SK-N-SH (cell line): ENCODE measurements at regions not wholly inside any gene's neighbourhood (a gene's known extent, or its start where the extent isn't known, plus 50 kb on each side); places are given as distances from the start of the nearest gene placed in this dataset.

ENCODE experiments used
- CTCF ChIA-PET: fragments of 300-600, 350-600 bp; formaldehyde crosslinking; extraction: SDS; loops from one replicate; lab custom pipeline; 2021; lab: Yijun Ruan, JAX
- POLR2A ChIA-PET: fragments of 350-600 bp; sonication (Branson Sonifier 250); formaldehyde crosslinking; extraction: SDS; loops from one replicate; lab custom pipeline; 2020; ENCODE audit warnings: antibody characterized with exemption, inconsistent platforms; lab: Yijun Ruan, JAX
- DNase-seq: peaks from one replicate; pipeline ENCODE4 v3.0.0; 2012
- H2AFZ ChIP-seq: fragments of 200-600 bp; sonication (generic); 2 replicates; pipeline ENCODE4 v1.8.1; 2016; ENCODE audit warnings: antibody characterized with exemption, mild to moderate bottlenecking, low read depth
- H3F3A ChIP-seq: fragments of 200-600 bp; sonication (generic); replicated peaks from 2 replicates; pipeline ENCODE3; 2016; ENCODE audit warnings: antibody characterized with exemption, mild to moderate bottlenecking; ENCODE audit not compliant: insufficient read depth
- H3K27ac ChIP-seq, 2 experiments: fragments of 200-500 bp in 1 of 2; fragments of 200-600 bp in 1 of 2; sonication (Bioruptor generic) in 1 of 2; sonication (generic), shearing (Covaris generic) in 1 of 2; 2 replicates each; pipeline versions ENCODE4 v1.5.1 to v1.6.1; 2014 to 2016; ENCODE audit warnings: low read depth in 2 of 2, inconsistent platforms in 1 of 2, low read length in 1 of 2, mild to moderate bottlenecking in 1 of 2, mixed read lengths in 1 of 2
- H3K27me3 ChIP-seq: fragments of 200-600 bp; sonication (generic), shearing (Covaris generic); 2 replicates; pipeline ENCODE4 v1.6.1; 2016; ENCODE audit warnings: mixed run types; ENCODE audit not compliant: insufficient read depth
- H3K36me3 ChIP-seq, 2 experiments: fragments of 200-500 bp in 1 of 2; fragments of 200-600 bp in 1 of 2; sonication (Bioruptor generic) in 1 of 2; sonication (generic) in 1 of 2; replicated peaks in 1 of 2; 2 replicates each; pipeline versions ENCODE3 to v1.5.1; 2014 to 2016; ENCODE audit warnings: low read length in 1 of 2, mild to moderate bottlenecking in 1 of 2; ENCODE audit not compliant: insufficient read depth in 2 of 2, control insufficient read depth in 1 of 2
- H3K4me1 ChIP-seq, 2 experiments: fragments of 200-500 bp in 1 of 2; fragments of 200-600 bp in 1 of 2; sonication (Bioruptor generic) in 1 of 2; sonication (generic), shearing (Covaris generic) in 1 of 2; 2 replicates each; pipeline versions ENCODE4 v1.5.1 to v1.6.1; 2014 to 2016; ENCODE audit warnings: low read depth in 1 of 2, low read length in 1 of 2, mixed run types in 1 of 2; ENCODE audit not compliant: insufficient read depth in 2 of 2, control insufficient read depth in 1 of 2
- H3K4me2 ChIP-seq: fragments of 200-600 bp; sonication (generic), shearing (Covaris generic); 2 replicates; pipeline ENCODE4 v1.6.1; 2017; ENCODE audit warnings: mixed run types
- H3K4me3 ChIP-seq, 2 experiments: fragments of 200-500 bp in 1 of 2; fragments of 200-600 bp in 1 of 2; sonication (Bioruptor generic) in 1 of 2; sonication (generic), shearing (Covaris generic) in 1 of 2; 2 replicates each; pipeline versions ENCODE4 v1.5.1 to v1.8.1; 2014 to 2016; ENCODE audit warnings: low read depth in 2 of 2, inconsistent platforms in 1 of 2, low read length in 1 of 2, mild to moderate bottlenecking in 1 of 2, mixed read lengths in 1 of 2, moderate library complexity in 1 of 2
- H3K79me2 ChIP-seq: fragments of 200-600 bp; sonication (generic); 2 replicates; pipeline ENCODE4 v1.8.1; 2017; ENCODE audit warnings: mild to moderate bottlenecking; ENCODE audit not compliant: insufficient read depth
- H3K9ac ChIP-seq: fragments of 200-600 bp; sonication (generic); 2 replicates; pipeline ENCODE4 v1.6.1; 2017; ENCODE audit warnings: mixed run types
- H3K9me2 ChIP-seq: fragments of 200-600 bp; sonication (generic); 2 replicates; pipeline ENCODE4 v1.6.1; 2017; ENCODE audit warnings: mixed run types
- H3K9me3 ChIP-seq: fragments of 200-600 bp; sonication (generic); 2 replicates; pipeline ENCODE4 v1.6.1; 2017; ENCODE audit warnings: mixed run types, mild to moderate bottlenecking, moderate library complexity
- H4K20me1 ChIP-seq: fragments of 200-600 bp; sonication (generic); 2 replicates; pipeline ENCODE4 v1.6.1; 2017; ENCODE audit warnings: mild to moderate bottlenecking, mixed run types; ENCODE audit not compliant: insufficient read depth
- ELF1 ChIP-seq: IDR thresholded peaks from 2 replicates; pipeline ENCODE4 v1.4.0; 2012
- EZH2phosphoT487 ChIP-seq: fragments of 200-600 bp; sonication (generic); IDR thresholded peaks from 2 replicates; pipeline ENCODE4 v1.6.1; 2017; ENCODE audit warnings: low read depth, mixed run types, mild to moderate bottlenecking, antibody characterized with exemption, moderate library complexity, borderline replicate concordance
- FOSL2 ChIP-seq: IDR thresholded peaks from 2 replicates; pipeline ENCODE4 v1.4.0; 2012; ENCODE audit warnings: low read depth, mild to moderate bottlenecking, moderate library complexity, borderline replicate concordance
- FOXM1 ChIP-seq: IDR thresholded peaks from 2 replicates; pipeline ENCODE4 v1.4.0; 2012; ENCODE audit warnings: low read depth, mild to moderate bottlenecking
- GABPA ChIP-seq: IDR thresholded peaks from 2 replicates; pipeline ENCODE4 v1.4.0; 2012; ENCODE audit warnings: low read depth, mild to moderate bottlenecking
- JUND ChIP-seq: IDR thresholded peaks from 2 replicates; pipeline ENCODE4 v1.4.0; 2012
- MEF2A ChIP-seq: IDR thresholded peaks from 2 replicates; pipeline ENCODE4 v1.4.0; 2012; ENCODE audit warnings: low read depth, borderline replicate concordance
- MXI1 ChIP-seq: IDR thresholded peaks from 2 replicates; pipeline ENCODE4 v1.6.1; 2012; ENCODE audit warnings: mild to moderate bottlenecking, low read depth, low read length, improper control_type of control experiment
- NFIC ChIP-seq: IDR thresholded peaks from 2 replicates; pipeline ENCODE4 v1.4.0; 2012; ENCODE audit warnings: borderline replicate concordance
- NRF1 ChIP-seq: IDR thresholded peaks from 2 replicates; pipeline ENCODE4 v1.6.1; 2012; ENCODE audit warnings: low read depth, mild to moderate bottlenecking, low read length
- PBX3 ChIP-seq: IDR thresholded peaks from 2 replicates; pipeline ENCODE4; 2012
- POLR2AphosphoS5 ChIP-seq: IDR thresholded peaks from 2 replicates; pipeline ENCODE4 v1.6.1; 2012; ENCODE audit warnings: low read depth, low read length
- RAD21 ChIP-seq: IDR thresholded peaks from 2 replicates; pipeline ENCODE4 v1.6.1; 2012; ENCODE audit warnings: mild to moderate bottlenecking, low read length
- RCOR1 ChIP-seq: fragments of 150-350 bp; IDR thresholded peaks from 2 replicates; pipeline ENCODE4 v1.6.1; 2017; ENCODE audit warnings: antibody characterized with exemption, low read length
- REST ChIP-seq: IDR thresholded peaks from 2 replicates; pipeline ENCODE4 v1.6.1; 2012; ENCODE audit warnings: mild to moderate bottlenecking, low read depth, low read length, moderate library complexity
- RXRA ChIP-seq: IDR thresholded peaks from 2 replicates; pipeline ENCODE4 v1.4.0; 2012; ENCODE audit warnings: low read depth, mild to moderate bottlenecking, borderline replicate concordance
- TAF1 ChIP-seq: IDR thresholded peaks from 2 replicates; pipeline ENCODE4 v1.6.1; 2012; ENCODE audit warnings: low read depth, mild to moderate bottlenecking, low read length, moderate library complexity, borderline replicate concordance
- TCF12 ChIP-seq: IDR thresholded peaks from 2 replicates; pipeline ENCODE4 v1.4.0; 2012
- TEAD4 ChIP-seq: IDR thresholded peaks from 2 replicates; pipeline ENCODE4 v1.4.0; 2012; ENCODE audit warnings: mild to moderate bottlenecking, borderline replicate concordance; ENCODE audit not compliant: insufficient read depth
- USF1 ChIP-seq: IDR thresholded peaks from 2 replicates; pipeline ENCODE4 v1.4.0; 2012; ENCODE audit warnings: low read depth, borderline replicate concordance
- YY1 ChIP-seq: IDR thresholded peaks from 2 replicates; pipeline ENCODE4 v1.4.0; 2012; ENCODE audit warnings: low read depth, mild to moderate bottlenecking
- ZBTB33 ChIP-seq: IDR thresholded peaks from 2 replicates; pipeline ENCODE4 v1.4.0; 2012; ENCODE audit warnings: low read depth, borderline replicate concordance
- WGBS: methylation state at CpG from one replicate; pipeline ENCODE4 v1.1.6; 2017; ENCODE audit warnings: low lambda C conversion rate; 5-methylcytosine and 5-hydroxymethylcytosine counted together

GRCh38 chr1:173341971-173342370, 134.8 kb upstream of the TNFSF4 start:
- Histone ChIP-seq H3K9ac (no peak overlapping the region), H3K4me1 (no peaks in the 10 kb centered on the region), H4K20me1 (no peaks in the 10 kb centered on the region), H3K9me2 (no peaks in the 10 kb centered on the region), H3K9me3 (no peaks in the 10 kb centered on the region), H3K27me3 (no peaks in the 10 kb centered on the region), H2AFZ (no peak overlapping the region), H3K79me2 (no peaks in the 10 kb centered on the region), H3K4me3 (no peak overlapping the region), H3K27ac (peak overlapping the region in 1 of 2 experiments; percentile 31; a peak in 1 of 4 replicates), H3K4me2 (no peak overlapping the region), H3F3A (peaks cover 5% of the 10 kb centered on the region), H3K36me3 (no peaks in the 10 kb centered on the region)
- 50% methylated on average over 1 of the region's 1 CpG for WGBS
- TF ChIP-seq USF1 = no peak
- TF ChIP-seq TAF1 = no peak
- TF ChIP-seq POLR2AphosphoS5 = no peak
- no peak for TF ChIP-seq FOXM1
- no peak for TF ChIP-seq EZH2phosphoT487
- no peak for TF ChIP-seq RAD21
- TF ChIP-seq RCOR1 = no peak
- no peak for TF ChIP-seq YY1
- TF ChIP-seq JUND = no peak
- TF ChIP-seq GABPA = no peak
- no peak for DNase-seq
- ChIA-PET POLR2A (no interaction called here), CTCF (no interaction called here)

GRCh38 chr1:173342736-173343135, 134.4 kb upstream of the PRDX6 start:
- Histone ChIP-seq H2AFZ (no peak overlapping the region), H3K79me2 (no peaks in the 10 kb centered on the region), H4K20me1 (no peaks in the 10 kb centered on the region), H3K9me2 (no peaks in the 10 kb centered on the region), H3K36me3 (no peaks in the 10 kb centered on the region), H3K4me2 (no peak overlapping the region), H3K9me3 (no peaks in the 10 kb centered on the region), H3K4me1 (no peaks in the 10 kb centered on the region), H3K4me3 (no peak overlapping the region), H3F3A (peaks cover 5% of the 10 kb centered on the region), H3K9ac (no peak overlapping the region), H3K27me3 (no peaks in the 10 kb centered on the region), H3K27ac (no peak overlapping the region)
- TF ChIP-seq TEAD4 = no peak
- no peak for TF ChIP-seq ELF1
- TF ChIP-seq MEF2A = no peak
- no peak for TF ChIP-seq FOSL2
- no peak for TF ChIP-seq TCF12
- no peak for TF ChIP-seq NFIC
- TF ChIP-seq PBX3 = no peak
- TF ChIP-seq RXRA = no peak
- TF ChIP-seq NRF1 = no peak
- no peak for TF ChIP-seq RCOR1
- TF ChIP-seq REST = no peak
- no peak for TF ChIP-seq MXI1
- TF ChIP-seq EZH2phosphoT487 = no peak
- no peak for TF ChIP-seq ZBTB33
- WGBS = 29% methylated on average over 2 of the region's 2 CpGs
- DNase-seq = no peak
- ChIA-PET POLR2A (no interaction called here), CTCF (no interaction called here)
